Natural killer cell treated with Interleukin-12 subunit alpha and Interleukin-12 subunit beta and Interleukin-15 and Interleukin-18, amount 100 ng/mL, for 72 hours (primary cell): ENCODE measurements at regions not wholly inside any gene's neighbourhood (a gene's known extent, or its start where the extent isn't known, plus 50 kb on each side); places are given as distances from the start of the nearest gene placed in this dataset.

Source experiments
- ATAC-seq, 2 donors: fragments of 150-1000 bp; cut with Tn5 transposase in 1 of 2; sonication (Bioruptor Pico), chemical (Tn5 transposase) in 1 of 2; 2 replicates each; pipeline ENCODE4 v1.10.0; 2021
- DNase-seq: peaks from one replicate; pipeline ENCODE4 v3.0.0; 2022; ENCODE audit warnings: low spot score
- H3K27ac Mint-ChIP-seq, 2 donors: 1 replicate in 1 of 2; 2 replicates in 1 of 2; pipeline ENCODE4 v1.8.0; 2022; ENCODE audit warnings: mixed read lengths in 2 of 2, mild to moderate bottlenecking in 1 of 2, moderate library complexity in 1 of 2
- H3K27me3 Mint-ChIP-seq, 2 donors: 1 replicate in 1 of 2; 2 replicates in 1 of 2; pipeline ENCODE4 v1.8.0; 2022; ENCODE audit warnings: mixed read lengths in 2 of 2
- H3K36me3 Mint-ChIP-seq: one replicate; pipeline ENCODE4 v1.8.0; 2022; ENCODE audit warnings: mixed read lengths
- H3K4me1 Mint-ChIP-seq, 2 donors: 1 replicate in 1 of 2; 2 replicates in 1 of 2; pipeline ENCODE4 v1.8.0; 2022; ENCODE audit warnings: low read depth in 2 of 2, mixed read lengths in 2 of 2, mild to moderate bottlenecking in 1 of 2
- H3K4me3 Mint-ChIP-seq: one replicate; pipeline ENCODE4 v1.8.0; 2022; ENCODE audit warnings: mixed read lengths
- H3K9me3 Mint-ChIP-seq: 2 replicates; pipeline ENCODE4 v1.8.0; 2022; ENCODE audit warnings: mixed read lengths

DNA sequence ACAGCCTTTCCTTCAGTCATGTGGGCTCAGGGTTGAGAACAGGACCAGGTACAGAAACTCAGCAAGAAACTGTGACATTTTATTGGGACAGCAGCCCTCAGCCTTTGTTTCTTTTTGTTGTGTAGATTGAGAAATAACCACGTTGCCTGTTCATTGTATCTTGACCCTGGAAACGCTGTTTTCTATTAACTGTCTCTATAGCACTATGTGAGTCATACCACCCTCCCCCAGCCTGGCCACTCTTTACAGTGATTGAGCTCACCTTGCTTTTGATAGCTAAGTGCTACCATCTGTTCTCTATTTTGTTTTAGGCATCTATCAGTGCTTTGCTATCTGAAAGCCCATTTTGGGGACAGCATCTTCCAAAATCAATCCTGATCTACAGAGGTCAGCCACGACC, 127.9 kb downstream of the CD47 start:
- ATAC-seq (no peak), DNase-seq (no peak)
- peaks cover 4% of the 10 kb centered on the region for H3K9me3 Mint-ChIP-seq

DNA sequence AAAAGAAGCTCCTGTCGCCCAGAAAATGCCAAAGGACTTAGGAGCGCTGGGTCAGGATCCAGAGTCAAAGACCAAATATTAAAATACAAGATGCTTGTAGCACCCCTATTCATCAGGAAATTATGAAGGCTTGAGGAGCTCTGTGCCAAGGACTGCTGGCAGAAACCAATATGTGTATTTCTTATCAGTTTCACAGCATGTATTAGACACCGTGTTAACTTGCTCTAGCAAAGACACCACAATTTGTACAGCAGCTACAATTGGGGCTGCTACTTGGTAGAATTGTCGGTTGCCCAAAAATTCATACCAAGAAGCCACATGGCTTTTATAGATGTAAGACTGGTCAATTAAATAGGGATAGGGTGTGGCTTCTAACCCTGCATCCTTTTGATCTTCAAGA, 128.8 kb downstream of the CD47 start:
- DNase-seq (no peak), ATAC-seq (no peak)
- peaks cover 0 to 10% of the 10 kb centered on the region in 2 donors for H3K4me1 Mint-ChIP-seq
- H3K27me3 Mint-ChIP-seq = no peaks in the 10 kb centered on the region
- no peaks in the 10 kb centered on the region for H3K36me3 Mint-ChIP-seq
- H3K27ac Mint-ChIP-seq = no peak overlapping the region
- H3K9me3 Mint-ChIP-seq = peaks cover 4% of the 10 kb centered on the region
- no peak overlapping the region for H3K4me3 Mint-ChIP-seq

More for the DNA sequence above, 127.9 kb downstream of the CD47 start:
- Mint-ChIP-seq H3K27me3 (no peaks in the 10 kb centered on the region), H3K36me3 (no peaks in the 10 kb centered on the region), H3K27ac (no peak overlapping the region), H3K4me1 (peaks cover 0 to 10% of the 10 kb centered on the region in 2 donors), H3K4me3 (no peak overlapping the region)

DNA sequence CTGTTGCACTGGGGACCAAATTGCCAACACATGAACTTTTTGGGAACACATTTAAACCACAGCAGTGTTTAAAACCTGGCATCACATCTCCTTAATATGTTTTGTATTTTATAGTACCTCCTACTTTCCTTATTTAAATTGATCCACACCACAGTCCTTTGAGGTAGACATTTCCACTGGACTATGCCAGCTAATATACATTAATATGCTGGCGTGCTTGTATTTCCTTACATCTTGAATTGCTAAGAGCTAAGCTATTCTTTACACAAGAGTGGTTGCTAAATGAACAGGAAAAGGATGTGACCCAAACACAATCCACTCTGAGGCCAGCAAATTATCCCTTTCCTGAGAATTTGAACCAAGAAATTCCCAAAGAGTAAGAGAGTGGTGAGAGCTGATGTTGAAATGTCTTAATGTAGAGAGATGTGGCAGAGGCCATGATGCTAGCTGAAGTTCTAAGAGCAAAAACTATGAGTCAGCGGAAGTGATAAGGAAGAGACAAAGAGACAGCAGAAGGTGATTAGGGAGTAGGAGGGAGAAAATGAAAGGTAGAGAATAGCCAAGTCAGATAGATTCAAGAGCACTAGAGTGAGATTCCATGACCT, 131.2 kb downstream of the CD47 start:
- H3K4me1 Mint-ChIP-seq = peaks cover 7 to 11% of the 10 kb centered on the region in 2 donors
- no peaks in the 10 kb centered on the region for H3K27me3 Mint-ChIP-seq
- H3K27ac Mint-ChIP-seq = no peak overlapping the region
- H3K4me3 Mint-ChIP-seq = no peak overlapping the region
- DNase-seq (no peak), ATAC-seq (no peak)
- peaks cover 4% of the 10 kb centered on the region for H3K9me3 Mint-ChIP-seq
- no peaks in the 10 kb centered on the region for H3K36me3 Mint-ChIP-seq

DNA sequence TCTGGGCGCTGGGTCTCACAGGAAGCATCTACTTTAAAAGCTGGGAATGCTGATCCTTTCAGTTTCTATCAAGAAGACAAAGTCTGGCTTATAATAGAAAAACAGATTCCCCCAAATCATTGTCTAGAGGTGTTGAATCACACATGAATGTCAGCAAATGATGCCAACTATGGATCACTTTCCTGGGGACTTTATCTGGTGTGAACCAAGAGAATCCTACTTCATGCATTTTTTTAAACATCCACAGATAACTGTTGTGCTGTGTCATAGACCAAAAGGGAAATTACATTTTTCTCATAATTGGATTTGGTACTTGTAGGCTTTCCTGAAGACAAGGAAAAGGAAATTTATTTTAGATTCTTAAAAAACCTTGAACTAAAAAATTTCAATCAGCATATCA, 132.7 kb downstream of the CD47 start:
- Mint-ChIP-seq H3K9me3 (peaks cover 4% of the 10 kb centered on the region), H3K27ac (no peak overlapping the region), H3K36me3 (no peaks in the 10 kb centered on the region), H3K4me3 (no peak overlapping the region), H3K27me3 (no peaks in the 10 kb centered on the region), H3K4me1 (peaks cover 21% of the 10 kb centered on the region in 2 donors)
- ATAC-seq (no peak), DNase-seq (no peak)

DNA sequence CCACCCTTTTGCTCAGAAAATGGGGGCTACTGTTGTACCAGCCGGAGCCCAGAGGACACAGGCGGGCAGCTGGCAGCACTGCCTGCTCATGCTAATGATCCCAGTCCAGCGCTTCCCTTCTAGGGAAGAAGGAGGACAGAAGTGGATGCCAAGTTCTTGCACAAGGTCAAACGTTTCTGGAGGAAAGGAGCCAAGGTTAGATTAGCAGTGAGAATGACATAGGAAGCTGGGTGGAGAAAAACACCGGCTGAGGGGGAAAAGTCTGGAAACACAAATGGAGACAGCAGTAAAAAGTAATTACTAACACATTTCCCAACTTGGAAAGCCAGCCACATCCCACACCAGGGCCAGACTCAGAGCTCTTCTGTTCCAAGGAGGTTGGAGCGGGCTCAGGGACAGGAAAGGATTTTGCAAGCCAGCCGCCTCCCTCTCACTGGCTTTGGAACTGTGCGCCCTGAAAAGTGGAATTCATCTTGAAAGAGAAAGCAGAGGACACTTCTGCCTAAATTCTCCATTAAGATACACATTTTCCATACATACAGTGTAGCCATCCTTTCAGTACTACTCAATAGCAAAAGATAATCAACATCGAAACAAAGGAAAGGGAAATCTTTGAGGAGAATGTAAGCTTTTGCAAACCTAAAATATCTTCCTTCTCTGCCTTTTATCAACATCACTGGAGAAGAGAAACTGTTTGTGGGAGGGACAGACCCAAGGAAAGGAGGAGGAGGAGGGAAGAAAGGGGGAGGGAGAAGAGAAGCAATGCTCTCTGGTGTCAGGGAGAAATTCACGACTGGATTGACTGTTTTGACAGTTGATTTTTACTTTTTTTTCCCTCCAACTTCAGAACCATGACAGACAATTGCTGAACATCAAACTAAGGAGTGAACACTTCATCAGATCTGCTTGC, 133.6 kb downstream of the CD47 start:
- Mint-ChIP-seq H3K9me3 (peaks cover 4% of the 10 kb centered on the region), H3K27ac (no peak overlapping the region), H3K4me1 (peaks cover 24% of the 10 kb centered on the region in 2 donors), H3K36me3 (no peaks in the 10 kb centered on the region), H3K4me3 (no peak overlapping the region), H3K27me3 (no peaks in the 10 kb centered on the region)
- ATAC-seq (no peak), DNase-seq (no peak)

DNA sequence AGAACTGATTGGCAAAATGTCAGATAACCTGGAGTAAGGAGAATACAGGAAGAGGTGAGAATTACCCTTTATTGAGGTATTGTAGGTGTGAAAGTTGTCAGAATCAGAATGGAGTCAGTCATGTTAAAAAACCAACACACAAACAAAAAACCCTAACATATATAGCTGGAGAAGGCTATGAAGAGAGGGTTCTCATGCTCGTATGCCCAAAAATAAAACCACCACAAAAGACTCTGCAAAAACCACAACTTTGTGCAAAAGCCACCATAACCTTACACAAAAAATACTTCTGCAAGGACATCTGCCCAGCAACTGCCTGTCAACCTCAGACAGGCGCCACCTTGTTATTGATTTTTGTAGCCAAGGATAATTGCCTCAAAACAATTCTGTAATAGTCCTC, 136.0 kb downstream of the CD47 start:
- no peak overlapping the region for H3K27ac Mint-ChIP-seq
- DNase-seq = no peak
- H3K4me3 Mint-ChIP-seq = peak overlapping the region; percentile 0
- peaks cover 3% of the 10 kb centered on the region for H3K9me3 Mint-ChIP-seq
- no peak for ATAC-seq
- peaks cover 24 to 29% of the 10 kb centered on the region in 2 donors for H3K4me1 Mint-ChIP-seq
- H3K36me3 Mint-ChIP-seq = no peaks in the 10 kb centered on the region
- peaks cover 0 to 2% of the 10 kb centered on the region in 2 donors for H3K27me3 Mint-ChIP-seq

DNA sequence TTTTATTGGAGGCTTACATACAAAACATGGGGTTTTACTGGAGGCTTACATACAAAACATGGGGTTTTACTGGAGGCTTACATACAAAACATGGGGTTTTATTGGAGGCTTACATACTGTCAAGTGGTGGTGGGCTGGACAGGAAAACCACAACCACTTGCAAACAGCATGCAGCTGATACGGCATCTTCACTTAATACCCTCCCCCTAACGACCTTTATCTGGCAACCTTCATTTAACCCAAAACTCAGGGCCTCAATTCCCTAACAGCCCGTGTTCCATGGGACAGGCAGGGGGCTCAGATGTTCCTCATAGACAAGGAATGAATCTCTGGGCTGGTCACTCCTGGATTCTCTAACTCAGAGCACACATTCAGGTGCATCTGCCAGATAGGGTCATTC, 137.1 kb downstream of the CD47 start:
- H3K27ac Mint-ChIP-seq = no peak overlapping the region
- peak overlapping the region; percentile 48 for H3K4me3 Mint-ChIP-seq
- H3K4me1 Mint-ChIP-seq = peaks cover 24 to 29% of the 10 kb centered on the region in 2 donors
- no peak for DNase-seq
- no peak for ATAC-seq
- H3K36me3 Mint-ChIP-seq = no peaks in the 10 kb centered on the region
- H3K27me3 Mint-ChIP-seq = peaks cover 0 to 3% of the 10 kb centered on the region in 2 donors
- no peaks in the 10 kb centered on the region for H3K9me3 Mint-ChIP-seq

DNA sequence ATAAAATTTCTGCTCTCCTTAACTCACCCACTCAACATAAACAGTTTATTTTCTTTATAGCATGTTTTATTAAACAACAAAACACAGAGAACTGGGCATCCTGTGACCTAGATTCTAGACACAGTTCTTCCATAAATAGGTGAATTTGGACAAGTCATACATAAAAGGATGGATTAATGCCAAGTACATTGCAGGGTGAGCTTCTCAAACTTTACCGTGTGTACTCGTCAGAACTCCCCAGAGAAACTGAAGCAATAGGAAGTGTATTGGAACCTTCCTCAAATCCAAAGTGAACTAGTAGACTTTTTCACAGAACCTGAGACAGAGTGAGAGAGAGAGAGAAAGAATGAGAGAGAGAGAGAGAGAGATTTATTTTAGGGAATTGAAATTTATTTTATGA, 139.7 kb downstream of the CD47 start:
- peaks cover 0 to 5% of the 10 kb centered on the region in 2 donors for H3K27me3 Mint-ChIP-seq
- no peak overlapping the region for H3K4me3 Mint-ChIP-seq
- ATAC-seq (no peak), DNase-seq (no peak)
- peaks cover 21 to 29% of the 10 kb centered on the region in 2 donors for H3K4me1 Mint-ChIP-seq
- no peaks in the 10 kb centered on the region for H3K9me3 Mint-ChIP-seq
- no peak overlapping the region for H3K27ac Mint-ChIP-seq
- no peaks in the 10 kb centered on the region for H3K36me3 Mint-ChIP-seq

DNA sequence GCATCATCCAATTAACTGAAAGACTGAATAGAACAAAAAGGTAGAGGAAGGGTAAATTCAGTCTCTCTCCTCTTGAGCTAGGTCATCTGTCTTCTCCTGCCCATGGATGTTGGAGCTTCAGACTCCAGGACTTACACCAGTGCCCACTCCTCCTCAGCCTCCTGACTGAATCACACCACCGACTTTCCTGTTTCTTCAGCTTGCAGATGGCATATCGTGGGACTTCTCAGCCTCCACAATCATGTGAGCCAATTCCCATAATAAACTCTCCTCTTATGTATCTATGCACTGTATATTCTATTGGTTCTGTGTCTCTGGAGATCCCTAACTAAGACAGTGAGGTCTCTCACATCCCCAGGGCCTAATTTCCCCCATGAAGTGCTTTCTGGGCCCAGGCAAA, 140.4 kb downstream of the CD47 start:
- Mint-ChIP-seq H3K36me3 (no peaks in the 10 kb centered on the region), H3K4me1 (peaks cover 21 to 29% of the 10 kb centered on the region in 2 donors), H3K27ac (no peak overlapping the region), H3K27me3 (peaks cover 0 to 5% of the 10 kb centered on the region in 2 donors), H3K4me3 (no peak overlapping the region), H3K9me3 (no peaks in the 10 kb centered on the region)
- ATAC-seq (no peak), DNase-seq (no peak)

DNA sequence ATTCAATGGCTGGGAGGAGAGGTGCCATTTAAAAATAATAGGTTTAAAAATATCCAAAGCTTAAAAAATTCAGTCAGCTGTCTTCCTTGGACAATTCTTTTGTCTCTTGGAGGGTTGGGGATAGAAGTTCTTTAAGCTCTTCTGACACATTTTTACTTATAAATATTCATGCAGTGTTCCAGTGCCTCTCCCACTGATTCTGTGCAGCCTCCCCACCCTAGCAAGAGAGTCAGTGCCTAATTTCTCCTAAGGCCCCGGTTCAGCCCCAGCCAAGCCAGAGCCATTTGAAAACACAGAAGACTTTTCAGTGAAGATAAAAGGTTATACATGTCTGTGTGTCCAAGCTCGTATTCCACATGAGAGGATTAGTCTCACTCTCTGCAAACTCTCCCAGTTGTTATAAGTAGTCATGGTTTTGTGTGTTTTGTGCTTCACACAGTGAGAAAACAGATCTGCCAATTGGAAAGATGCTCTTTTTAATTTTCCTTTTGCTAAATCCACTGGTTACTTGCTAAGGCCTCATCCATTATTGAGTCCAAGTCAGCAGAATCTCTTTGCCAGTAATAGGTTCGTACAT, 141.3 kb downstream of the CD47 start:
- Mint-ChIP-seq H3K27me3 (peaks cover 0 to 5% of the 10 kb centered on the region in 2 donors), H3K4me3 (no peak overlapping the region), H3K36me3 (no peaks in the 10 kb centered on the region), H3K4me1 (peaks cover 12 to 20% of the 10 kb centered on the region in 2 donors), H3K9me3 (no peaks in the 10 kb centered on the region), H3K27ac (no peak overlapping the region)
- DNase-seq = no peak
- no peak for ATAC-seq

DNA sequence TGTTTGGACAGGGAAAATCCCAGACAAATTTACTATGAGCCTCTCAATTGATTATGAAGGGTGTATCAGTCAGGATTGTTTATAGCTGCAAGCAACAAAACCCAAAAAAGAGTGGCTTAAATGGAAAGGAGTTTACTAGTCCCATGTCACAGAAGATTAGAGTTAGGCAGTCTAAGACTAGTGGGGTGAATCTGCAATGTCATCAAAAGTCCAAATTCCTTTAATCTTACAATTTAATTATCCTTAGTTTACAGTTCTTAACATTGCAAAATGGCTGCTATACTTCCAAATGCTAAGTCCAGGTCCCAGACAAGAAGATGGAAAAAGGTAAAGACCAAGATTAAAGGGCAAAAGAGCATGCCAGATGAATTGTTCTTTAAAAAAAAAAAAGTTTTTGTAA, 143.6 kb downstream of the CD47 start:
- no peak overlapping the region for H3K27ac Mint-ChIP-seq
- H3K4me3 Mint-ChIP-seq = no peak overlapping the region
- H3K9me3 Mint-ChIP-seq = no peaks in the 10 kb centered on the region
- H3K27me3 Mint-ChIP-seq = peaks cover 0 to 5% of the 10 kb centered on the region in 2 donors
- ATAC-seq (no peak), DNase-seq (no peak)
- peaks cover 2 to 19% of the 10 kb centered on the region in 2 donors for H3K4me1 Mint-ChIP-seq
- H3K36me3 Mint-ChIP-seq = no peaks in the 10 kb centered on the region

DNA sequence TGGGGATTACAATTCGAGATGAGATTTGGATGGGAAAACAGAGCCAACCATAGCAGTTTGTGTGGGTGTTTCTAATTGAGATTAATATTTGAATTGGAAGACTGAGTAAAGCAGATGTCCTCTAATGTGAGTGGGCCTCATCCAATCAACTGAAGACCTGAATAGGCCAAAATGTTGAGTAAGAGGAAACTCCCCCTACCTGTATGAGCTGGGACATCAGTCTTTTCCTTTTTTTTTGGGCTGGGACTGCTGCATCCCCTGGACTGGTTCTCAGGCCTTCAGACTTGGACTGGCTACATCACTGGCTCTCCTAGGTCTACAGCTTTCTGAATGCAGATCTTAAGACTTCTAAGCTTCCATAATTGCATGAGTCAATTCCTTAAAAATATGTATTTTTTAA, 144.1 kb downstream of the CD47 start:
- no peak for ATAC-seq

DNA sequence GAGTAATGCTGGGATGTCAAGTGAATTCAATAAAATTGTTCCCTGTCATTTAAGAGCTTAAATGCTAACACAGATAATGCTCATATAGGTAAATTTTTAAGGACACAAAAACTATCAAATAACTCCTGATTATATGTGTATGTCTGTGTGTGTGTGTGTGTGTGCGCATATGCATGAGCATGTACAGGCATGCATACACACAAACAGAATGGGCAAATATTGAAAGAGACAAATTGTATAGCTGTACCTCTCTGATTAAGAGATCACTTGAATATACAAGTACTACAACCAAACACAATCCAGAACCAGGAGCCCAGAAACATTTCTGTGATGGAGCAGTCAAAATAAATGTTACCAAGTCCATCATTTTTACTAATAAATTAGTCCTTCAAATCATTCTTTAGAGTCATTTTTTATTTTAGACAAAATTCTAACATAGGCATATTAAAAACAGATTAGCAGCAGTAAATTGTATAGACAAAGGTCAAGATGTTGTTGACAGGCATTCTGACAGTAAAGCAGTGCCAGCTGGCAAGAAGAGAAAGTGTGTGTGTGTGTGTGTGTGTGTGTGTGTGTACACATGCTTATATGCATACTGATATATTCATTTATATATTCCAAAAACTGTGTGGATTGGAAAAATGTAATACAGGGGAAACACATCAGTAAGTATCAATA, 145.3 kb downstream of the CD47 start:
- ATAC-seq = no peak
- H3K4me3 Mint-ChIP-seq = no peak overlapping the region
- H3K36me3 Mint-ChIP-seq = no peaks in the 10 kb centered on the region
- no peaks in the 10 kb centered on the region for H3K9me3 Mint-ChIP-seq
- no peak overlapping the region for H3K27ac Mint-ChIP-seq
- H3K27me3 Mint-ChIP-seq = peaks cover 0 to 4% of the 10 kb centered on the region in 2 donors
- peaks cover 4 to 23% of the 10 kb centered on the region in 2 donors for H3K4me1 Mint-ChIP-seq
- DNase-seq = no peak

More for the DNA sequence above, 144.1 kb downstream of the CD47 start:
- H3K4me3 Mint-ChIP-seq = no peak overlapping the region
- H3K27ac Mint-ChIP-seq = no peak overlapping the region
- H3K36me3 Mint-ChIP-seq = no peaks in the 10 kb centered on the region
- H3K9me3 Mint-ChIP-seq = no peaks in the 10 kb centered on the region
- no peak for DNase-seq
- H3K4me1 Mint-ChIP-seq = peaks cover 4 to 24% of the 10 kb centered on the region in 2 donors
- peaks cover 0 to 5% of the 10 kb centered on the region in 2 donors for H3K27me3 Mint-ChIP-seq
